SK-N-SH (cell line): ENCODE measurements at regions not wholly inside any gene's neighbourhood (a gene's known extent, or its start where the extent isn't known, plus 50 kb on each side); places are given as distances from the start of the nearest gene placed in this dataset.

Experiments used
- CTCF ChIA-PET: fragments of 300-600, 350-600 bp; formaldehyde crosslinking; extraction: SDS; loops from one replicate; lab custom pipeline; 2021; lab: Yijun Ruan, JAX
- POLR2A ChIA-PET: fragments of 350-600 bp; sonication (Branson Sonifier 250); formaldehyde crosslinking; extraction: SDS; loops from one replicate; lab custom pipeline; 2020; ENCODE audit warnings: antibody characterized with exemption, inconsistent platforms; lab: Yijun Ruan, JAX
- DNase-seq: peaks from one replicate; pipeline ENCODE4 v3.0.0; 2012
- H2AFZ ChIP-seq: fragments of 200-600 bp; sonication (generic); 2 replicates; pipeline ENCODE4 v1.8.1; 2016; ENCODE audit warnings: antibody characterized with exemption, mild to moderate bottlenecking, low read depth
- H3F3A ChIP-seq: fragments of 200-600 bp; sonication (generic); replicated peaks from 2 replicates; pipeline ENCODE3; 2016; ENCODE audit warnings: antibody characterized with exemption, mild to moderate bottlenecking; ENCODE audit not compliant: insufficient read depth
- H3K27ac ChIP-seq, 2 experiments: fragments of 200-500 bp in 1 of 2; fragments of 200-600 bp in 1 of 2; sonication (Bioruptor generic) in 1 of 2; sonication (generic), shearing (Covaris generic) in 1 of 2; 2 replicates each; pipeline versions ENCODE4 v1.5.1 to v1.6.1; 2014 to 2016; ENCODE audit warnings: low read depth in 2 of 2, inconsistent platforms in 1 of 2, low read length in 1 of 2, mild to moderate bottlenecking in 1 of 2, mixed read lengths in 1 of 2
- H3K27me3 ChIP-seq: fragments of 200-600 bp; sonication (generic), shearing (Covaris generic); 2 replicates; pipeline ENCODE4 v1.6.1; 2016; ENCODE audit warnings: mixed run types; ENCODE audit not compliant: insufficient read depth
- H3K36me3 ChIP-seq, 2 experiments: fragments of 200-500 bp in 1 of 2; fragments of 200-600 bp in 1 of 2; sonication (Bioruptor generic) in 1 of 2; sonication (generic) in 1 of 2; replicated peaks in 1 of 2; 2 replicates each; pipeline versions ENCODE3 to v1.5.1; 2014 to 2016; ENCODE audit warnings: low read length in 1 of 2, mild to moderate bottlenecking in 1 of 2; ENCODE audit not compliant: insufficient read depth in 2 of 2, control insufficient read depth in 1 of 2
- H3K4me1 ChIP-seq, 2 experiments: fragments of 200-500 bp in 1 of 2; fragments of 200-600 bp in 1 of 2; sonication (Bioruptor generic) in 1 of 2; sonication (generic), shearing (Covaris generic) in 1 of 2; 2 replicates each; pipeline versions ENCODE4 v1.5.1 to v1.6.1; 2014 to 2016; ENCODE audit warnings: low read depth in 1 of 2, low read length in 1 of 2, mixed run types in 1 of 2; ENCODE audit not compliant: insufficient read depth in 2 of 2, control insufficient read depth in 1 of 2
- H3K4me2 ChIP-seq: fragments of 200-600 bp; sonication (generic), shearing (Covaris generic); 2 replicates; pipeline ENCODE4 v1.6.1; 2017; ENCODE audit warnings: mixed run types
- H3K4me3 ChIP-seq, 2 experiments: fragments of 200-500 bp in 1 of 2; fragments of 200-600 bp in 1 of 2; sonication (Bioruptor generic) in 1 of 2; sonication (generic), shearing (Covaris generic) in 1 of 2; 2 replicates each; pipeline versions ENCODE4 v1.5.1 to v1.8.1; 2014 to 2016; ENCODE audit warnings: low read depth in 2 of 2, inconsistent platforms in 1 of 2, low read length in 1 of 2, mild to moderate bottlenecking in 1 of 2, mixed read lengths in 1 of 2, moderate library complexity in 1 of 2
- H3K79me2 ChIP-seq: fragments of 200-600 bp; sonication (generic); 2 replicates; pipeline ENCODE4 v1.8.1; 2017; ENCODE audit warnings: mild to moderate bottlenecking; ENCODE audit not compliant: insufficient read depth
- H3K9ac ChIP-seq: fragments of 200-600 bp; sonication (generic); 2 replicates; pipeline ENCODE4 v1.6.1; 2017; ENCODE audit warnings: mixed run types
- H3K9me2 ChIP-seq: fragments of 200-600 bp; sonication (generic); 2 replicates; pipeline ENCODE4 v1.6.1; 2017; ENCODE audit warnings: mixed run types
- H3K9me3 ChIP-seq: fragments of 200-600 bp; sonication (generic); 2 replicates; pipeline ENCODE4 v1.6.1; 2017; ENCODE audit warnings: mixed run types, mild to moderate bottlenecking, moderate library complexity
- H4K20me1 ChIP-seq: fragments of 200-600 bp; sonication (generic); 2 replicates; pipeline ENCODE4 v1.6.1; 2017; ENCODE audit warnings: mild to moderate bottlenecking, mixed run types; ENCODE audit not compliant: insufficient read depth
- ELF1 ChIP-seq: IDR thresholded peaks from 2 replicates; pipeline ENCODE4 v1.4.0; 2012
- EZH2phosphoT487 ChIP-seq: fragments of 200-600 bp; sonication (generic); IDR thresholded peaks from 2 replicates; pipeline ENCODE4 v1.6.1; 2017; ENCODE audit warnings: low read depth, mixed run types, mild to moderate bottlenecking, antibody characterized with exemption, moderate library complexity, borderline replicate concordance
- FOXM1 ChIP-seq: IDR thresholded peaks from 2 replicates; pipeline ENCODE4 v1.4.0; 2012; ENCODE audit warnings: low read depth, mild to moderate bottlenecking
- MXI1 ChIP-seq: IDR thresholded peaks from 2 replicates; pipeline ENCODE4 v1.6.1; 2012; ENCODE audit warnings: mild to moderate bottlenecking, low read depth, low read length, improper control_type of control experiment
- PBX3 ChIP-seq: IDR thresholded peaks from 2 replicates; pipeline ENCODE4; 2012
- RCOR1 ChIP-seq: fragments of 150-350 bp; IDR thresholded peaks from 2 replicates; pipeline ENCODE4 v1.6.1; 2017; ENCODE audit warnings: antibody characterized with exemption, low read length
- TCF12 ChIP-seq: IDR thresholded peaks from 2 replicates; pipeline ENCODE4 v1.4.0; 2012
- USF1 ChIP-seq: IDR thresholded peaks from 2 replicates; pipeline ENCODE4 v1.4.0; 2012; ENCODE audit warnings: low read depth, borderline replicate concordance
- USF2 ChIP-seq: fragments of 150-350 bp; IDR thresholded peaks from 2 replicates; pipeline ENCODE4 v1.6.1; 2017; ENCODE audit warnings: antibody characterized with exemption, low read length, low read depth, borderline replicate concordance
- WGBS: methylation state at CpG from one replicate; pipeline ENCODE4 v1.1.6; 2017; ENCODE audit warnings: low lambda C conversion rate; 5-methylcytosine and 5-hydroxymethylcytosine counted together

GRCh38 chr13:47226516-47226915 is 329.7 kb upstream of the HTR2A start:
- Histone ChIP-seq H3K79me2 (no peaks in the 10 kb centered on the region), H3F3A (no peaks in the 10 kb centered on the region), H3K4me3 (no peak overlapping the region), H2AFZ (no peak overlapping the region), H4K20me1 (no peaks in the 10 kb centered on the region), H3K27me3 (no peaks in the 10 kb centered on the region), H3K4me2 (no peak overlapping the region), H3K9me3 (peaks cover 16% of the 10 kb centered on the region; the same call in 1 of the 2 replicates), H3K4me1 (no peaks in the 10 kb centered on the region), H3K36me3 (peaks cover 0 to 4% of the 10 kb centered on the region in 2 experiments), H3K27ac (no peak overlapping the region), H3K9me2 (no peaks in the 10 kb centered on the region), H3K9ac (no peak overlapping the region)
- CTCF ChIA-PET, result no interaction called here
- POLR2A ChIA-PET, result no interaction called here
- no peak for DNase-seq
- TF ChIP-seq FOXM1 (no peak), EZH2phosphoT487 (no peak)

GRCh38 chr13:47220453-47221140 is 323.7 kb upstream of the HTR2A start:
- 35% methylated on average over 3 of the region's 3 CpGs for WGBS
- no peaks in the 10 kb centered on the region for H3K9me3 ChIP-seq
- no peak for DNase-seq

More at GRCh38 chr13:47220453-47221140, 323.7 kb upstream of the HTR2A start:
- Histone ChIP-seq H3K4me2 (no peak overlapping the region), H2AFZ (no peak overlapping the region), H3K79me2 (no peaks in the 10 kb centered on the region), H3K36me3 (no peaks in the 10 kb centered on the region), H3K4me3 (no peak overlapping the region), H3F3A (peaks cover 12% of the 10 kb centered on the region), H3K27ac (no peak overlapping the region), H3K9me2 (no peaks in the 10 kb centered on the region), H3K27me3 (no peaks in the 10 kb centered on the region), H4K20me1 (no peaks in the 10 kb centered on the region), H3K9ac (no peak overlapping the region), H3K4me1 (no peaks in the 10 kb centered on the region; a peak in 1 of 4 replicates)
- ChIA-PET CTCF (no interaction called here), POLR2A (no interaction called here)
- no peak for TF ChIP-seq USF2
- TF ChIP-seq ELF1, result no peak
- no peak for TF ChIP-seq TCF12
- no peak for TF ChIP-seq EZH2phosphoT487
- no peak for TF ChIP-seq FOXM1
- TF ChIP-seq PBX3, result no peak
- TF ChIP-seq RCOR1, result no peak
- no peak for TF ChIP-seq USF1
- TF ChIP-seq MXI1, result no peak
